NCI-H2029 treated with DMSO at 0.1 percent for 48 hours (cell line): ENCODE measurements at regions not wholly inside any gene's neighbourhood (a gene's known extent, or its start where the extent isn't known, plus 50 kb on each side); places are given as distances from the start of the nearest gene placed in this dataset.
A peak's percentile ranks its signal among the peaks of the same experiment; 100 is the strongest.

Source experiments
- DNase-seq: peaks from one replicate; lab custom pipeline; 2025; lab: John Stamatoyannopoulos, UW

GRCh38 chr1:75984781-75985180 lies 52.6 kb upstream of the ASB17 start:
- no peak for DNase-seq

- DNase-seq = no peak
Measured at GRCh38 chr1:75985827-75986226, 53.6 kb upstream of the ASB17 start.

GRCh38 chr1:75986478-75986877 lies 54.3 kb upstream of the ASB17 start:
- DNase-seq = no peak

- no peak for DNase-seq
Measured at GRCh38 chr1:75989121-75989520, 56.9 kb upstream of the ASB17 start.

- DNase-seq = no peak
Measured at GRCh38 chr1:75990686-75991085, 58.5 kb upstream of the ASB17 start.

- peak; percentile 68 for DNase-seq
Measured at GRCh38 chr1:75991497-75992114, 59.4 kb upstream of the ASB17 start.

- DNase-seq = no peak
Measured at GRCh38 chr1:75992312-75992711, 60.1 kb upstream of the ASB17 start.

- no peak for DNase-seq
Measured at GRCh38 chr1:75993661-75994060, 61.5 kb upstream of the ASB17 start.

- DNase-seq = no peak
Measured at GRCh38 chr1:75996196-75996595, 64.0 kb upstream of the ASB17 start.

GRCh38 chr1:75999034-75999433 lies 66.8 kb upstream of the ASB17 start:
- no peak for DNase-seq

GRCh38 chr1:76003946-76004345 lies 70.6 kb upstream of the ST6GALNAC3 start:
- DNase-seq = no peak

GRCh38 chr1:76005765-76006164 lies 68.8 kb upstream of the ST6GALNAC3 start:
- no peak for DNase-seq

- no peak for DNase-seq
Measured at GRCh38 chr1:76006234-76006633, 68.3 kb upstream of the ST6GALNAC3 start.

GRCh38 chr1:76010802-76011201 lies 63.7 kb upstream of the ST6GALNAC3 start:
- no peak for DNase-seq

- DNase-seq = no peak
Measured at GRCh38 chr1:76012341-76013205, 62.0 kb upstream of the ST6GALNAC3 start.

- DNase-seq = no peak
Measured at GRCh38 chr1:76013206-76013581, 61.4 kb upstream of the ST6GALNAC3 start.

- DNase-seq = no peak
Measured at GRCh38 chr1:76015478-76016103, 59.0 kb upstream of the ST6GALNAC3 start.

GRCh38 chr1:76018045-76018444 lies 56.5 kb upstream of the ST6GALNAC3 start:
- no peak for DNase-seq

GRCh38 chr1:76021846-76022245 lies 52.7 kb upstream of the ST6GALNAC3 start:
- DNase-seq = no peak

- DNase-seq = no peak
Measured at GRCh38 chr1:76023669-76024435, 50.7 kb upstream of the ST6GALNAC3 start.
